ENCODE measurements at regions not wholly inside any gene's neighbourhood (a gene's known extent, or its start where the extent isn't known, plus 50 kb on each side); places are given as distances from the start of the nearest gene placed in this dataset.

DNA sequence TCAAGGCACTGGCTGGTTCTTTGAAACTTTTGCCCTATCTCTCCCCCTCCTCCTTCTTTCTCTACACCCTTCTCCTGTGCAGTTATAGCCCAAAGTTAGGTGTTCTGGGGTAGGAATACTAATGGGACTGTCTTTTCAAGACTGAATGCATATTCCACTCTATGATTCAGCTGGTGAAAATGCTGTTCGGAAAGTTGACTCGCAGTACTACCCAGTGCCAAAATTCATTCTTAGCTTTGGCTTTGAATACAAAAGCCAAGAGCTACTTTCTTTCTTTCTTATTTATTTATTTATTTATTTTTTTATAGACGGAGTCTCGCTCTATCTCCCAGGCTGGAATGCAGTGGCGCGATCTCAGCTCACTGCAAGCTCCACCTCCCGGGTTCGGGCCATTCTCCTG, 249.2 kb downstream of the ETNK1 start:
- no peak for DNase-seq (ENCODE audit: low spot score in 2 of 2)
- TF ChIP-seq CTCF (IDR thresholded peaks at IDR 0.05) (no peak), POLR2A (IDR thresholded peaks at IDR 0.05) (no peak)
- intact Hi-C loops (cut with DNase I; ENCODE audit: low total_unique reads): no loop called here
- WGBS, 2 donors: 85 to 89% methylated on average over 8 of the region's 8 CpGs
- H3K4me3 ChIP-seq (ENCODE audit: low read depth, poor library complexity, severe bottlenecking): no peak overlapping the region

GRCh38 chr12:22876262-22876661, 251.3 kb downstream of the ETNK1 start:
- no peak for TF ChIP-seq CTCF (IDR thresholded peaks at IDR 0.05)
- no peak for TF ChIP-seq POLR2A (IDR thresholded peaks at IDR 0.05)
- intact Hi-C loops (cut with DNase I; ENCODE audit: low total_unique reads): no loop called here
- WGBS, 2 donors: 95 to 96% methylated on average over 5 of the region's 5 CpGs
- H3K4me3 ChIP-seq (ENCODE audit: low read depth, poor library complexity, severe bottlenecking): no peak overlapping the region
- no peak for DNase-seq (ENCODE audit: low spot score in 2 of 2)

DNA sequence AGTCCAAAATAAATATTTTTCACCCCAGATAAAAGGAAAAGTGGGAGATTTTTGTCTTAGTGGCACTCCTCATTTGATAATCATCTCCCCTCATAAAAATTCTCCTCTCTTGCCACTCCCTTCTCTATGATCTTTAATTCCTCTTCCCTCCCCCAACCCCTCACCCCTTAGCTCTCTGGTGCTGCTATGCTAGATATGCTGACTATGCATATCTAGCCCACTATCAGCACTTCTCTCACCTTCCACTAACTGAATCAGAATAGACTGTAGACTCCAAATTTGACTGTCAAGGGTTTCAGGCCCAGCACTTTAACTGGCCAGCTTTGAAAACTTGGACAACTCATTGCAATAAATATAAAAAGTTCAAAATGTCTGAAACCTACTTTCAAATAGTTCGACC, 254.2 kb downstream of the ETNK1 start:
- no peak for TF ChIP-seq POLR2A (IDR thresholded peaks at IDR 0.05)
- no peak for TF ChIP-seq CTCF (IDR thresholded peaks at IDR 0.05)
- DNase-seq (ENCODE audit: low spot score in 2 of 2): no peak
- no peak overlapping the region for H3K4me3 ChIP-seq (ENCODE audit: low read depth, poor library complexity, severe bottlenecking)
- intact Hi-C loops (cut with DNase I; ENCODE audit: low total_unique reads): no loop called here
- 80 to 90% methylated on average over 1 of the region's 1 CpG for WGBS, 2 donors

GRCh38 chr12:22880331-22880730, 255.4 kb downstream of the ETNK1 start:
- TF ChIP-seq CTCF (IDR thresholded peaks at IDR 0.05) (no peak), POLR2A (IDR thresholded peaks at IDR 0.05) (no peak)
- intact Hi-C loops (cut with DNase I; ENCODE audit: low total_unique reads): no loop called here
- no peak for DNase-seq (ENCODE audit: low spot score in 2 of 2)
- no peak overlapping the region for H3K4me3 ChIP-seq (ENCODE audit: low read depth, poor library complexity, severe bottlenecking)

DNA sequence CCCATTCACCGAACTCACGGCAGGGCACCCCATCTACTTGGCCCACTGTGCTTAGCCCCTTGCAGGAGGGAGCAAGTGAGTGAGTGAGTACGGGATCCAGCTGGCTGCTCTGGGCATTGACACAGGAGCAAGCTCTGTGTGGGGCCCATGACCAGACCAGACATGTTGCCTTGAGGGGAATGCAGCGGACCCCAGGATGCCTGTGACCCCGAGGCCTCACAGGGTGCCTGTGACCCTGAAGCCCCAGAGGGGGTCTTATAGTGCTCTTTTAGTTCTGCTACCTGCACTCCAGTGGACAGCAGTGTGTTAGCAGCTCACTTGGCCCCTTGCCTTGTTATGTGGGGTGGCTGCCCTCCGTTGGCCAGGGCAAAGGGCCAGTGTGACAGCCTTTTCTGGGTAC, 255.8 kb downstream of the ETNK1 start:
- 78% methylated on average over 4 to 6 of the region's 6 CpGs for WGBS, 2 donors
- intact Hi-C loops (cut with DNase I; ENCODE audit: low total_unique reads): no loop called here
- no peak for DNase-seq (ENCODE audit: low spot score in 2 of 2)
- TF ChIP-seq POLR2A (IDR thresholded peaks at IDR 0.05) (no peak), CTCF (IDR thresholded peaks at IDR 0.05) (no peak)
- no peak overlapping the region for H3K4me3 ChIP-seq (ENCODE audit: low read depth, poor library complexity, severe bottlenecking)

- 72 to 80% methylated on average over 3 of the region's 3 CpGs for WGBS, 2 donors
- no peak overlapping the region for H3K4me3 ChIP-seq (ENCODE audit: low read depth, poor library complexity, severe bottlenecking)
- DNase-seq (ENCODE audit: low spot score in 2 of 2): no peak
- TF ChIP-seq POLR2A (IDR thresholded peaks at IDR 0.05) (no peak), CTCF (IDR thresholded peaks at IDR 0.05) (no peak)
- intact Hi-C loops (cut with DNase I; ENCODE audit: low total_unique reads): no loop called here
These were observed 257.0 kb downstream of the ETNK1 start for GRCh38 chr12:22881878-22882385.

All from lower leg skin (tissue), 4 donors.